Jurkat, Clone E6-1 (cell line): ENCODE measurements at regions not wholly inside any gene's neighbourhood (a gene's known extent, or its start where the extent isn't known, plus 50 kb on each side); places are given as distances from the start of the nearest gene placed in this dataset.
A peak's percentile ranks its signal among the peaks of the same experiment; 100 is the strongest.

ENCODE experiments used
- DNase-seq: peaks from one replicate; pipeline ENCODE4 v3.0.0-alpha.2; 2011; ENCODE audit warnings: low read depth, low spot score
- H3K4me3 ChIP-seq: 2 replicates; pipeline ENCODE4 v1.5.1; 2011; ENCODE audit warnings: mild to moderate bottlenecking, low read length, control low read depth, moderate library complexity

DNA sequence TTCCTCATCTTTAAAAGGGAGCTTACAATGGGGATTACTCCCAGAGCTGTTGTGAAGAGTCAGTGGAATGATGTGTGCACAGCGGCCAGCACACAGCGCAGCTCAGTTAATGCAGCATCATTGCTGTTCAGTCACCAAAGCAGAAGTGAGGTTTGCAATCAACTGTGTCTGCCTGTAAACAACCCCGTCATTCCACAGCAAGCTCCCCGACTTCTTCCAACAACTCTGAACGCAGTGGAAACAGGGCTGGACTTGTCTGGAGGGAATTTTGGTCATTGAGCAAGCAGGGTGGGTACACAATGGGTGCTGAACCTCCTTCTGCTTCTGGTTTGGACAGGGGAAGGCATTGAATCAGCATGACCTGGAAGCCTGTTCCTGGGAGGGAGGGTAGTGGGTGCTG is 347.4 kb downstream of the PTPRU start:
- no peak overlapping the region for H3K4me3 ChIP-seq
- DNase-seq: no peak

DNA sequence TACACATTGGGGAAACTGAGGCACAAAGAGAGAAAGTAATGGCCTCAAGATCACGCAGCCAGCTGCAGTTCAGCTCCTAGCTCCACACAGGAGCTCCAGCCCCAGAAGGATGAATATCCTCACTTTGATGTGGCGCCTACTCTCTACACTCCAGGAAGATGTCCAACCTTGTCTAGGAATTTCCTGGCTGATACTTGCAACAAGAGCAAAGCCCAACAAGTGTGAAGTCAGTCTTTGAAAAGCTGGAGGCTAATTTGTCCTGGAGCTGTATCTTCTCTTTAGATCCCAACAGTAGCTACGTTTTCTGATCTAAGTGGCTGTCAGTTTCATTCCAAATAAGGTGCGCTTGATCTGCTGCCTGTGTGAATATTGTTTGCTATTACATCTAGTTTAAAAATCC is 344.9 kb downstream of the PTPRU start:
- H3K4me3 ChIP-seq: no peak overlapping the region

GRCh38 chr1:29579821-29580425 is 343.6 kb downstream of the PTPRU start:
- no peak overlapping the region for H3K4me3 ChIP-seq
- no peak for DNase-seq

More for the DNA sequence above, 344.9 kb downstream of the PTPRU start:
- DNase-seq: no peak

GRCh38 chr1:29577512-29577911 is 341.2 kb downstream of the PTPRU start:
- no peak overlapping the region for H3K4me3 ChIP-seq
- no peak for DNase-seq

DNA sequence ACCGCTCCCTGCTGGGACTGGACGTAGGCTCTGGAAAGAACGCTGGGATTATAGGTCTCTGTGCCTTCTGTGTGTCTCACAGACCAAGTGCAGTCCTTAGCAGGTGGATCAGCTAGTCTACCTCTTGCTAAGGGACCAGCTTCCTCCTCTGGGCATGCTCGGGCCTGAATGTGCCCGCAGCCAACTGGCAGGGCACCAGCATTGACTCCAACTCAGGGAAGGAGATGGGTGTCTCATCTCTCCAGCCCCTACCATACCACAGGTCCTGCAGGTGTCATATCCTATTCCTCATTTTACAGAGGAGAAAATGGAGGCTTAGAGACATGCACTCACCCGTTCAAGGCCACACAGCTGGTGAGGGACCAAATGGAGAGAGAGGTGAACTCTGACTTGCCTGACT is 340.2 kb downstream of the PTPRU start:
- H3K4me3 ChIP-seq: no peak overlapping the region
- no peak for DNase-seq

GRCh38 chr1:29575826-29576225 is 339.5 kb downstream of the PTPRU start:
- DNase-seq: no peak
- H3K4me3 ChIP-seq: no peak overlapping the region

GRCh38 chr1:29575277-29575676 is 339.0 kb downstream of the PTPRU start:
- H3K4me3 ChIP-seq: no peak overlapping the region
- no peak for DNase-seq

DNA sequence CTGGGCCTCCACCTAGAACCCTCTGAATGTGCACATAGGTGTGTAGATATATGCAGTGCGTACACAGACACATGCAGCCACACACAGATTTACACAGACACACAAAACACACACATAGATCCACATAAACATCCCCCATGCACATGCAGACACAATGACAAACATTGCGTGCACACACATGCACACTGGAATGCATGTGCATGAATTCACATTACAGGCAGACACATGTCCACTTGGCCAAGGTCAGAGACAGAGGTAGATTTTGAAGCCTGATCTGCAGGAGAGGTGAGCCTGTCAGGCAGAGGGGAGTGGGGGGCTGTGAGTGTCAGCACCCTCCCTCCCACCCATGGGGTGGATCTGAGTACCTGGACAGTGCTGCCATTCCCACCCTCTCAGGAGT is 338.5 kb downstream of the PTPRU start:
- no peak for DNase-seq
- H3K4me3 ChIP-seq: no peak overlapping the region

- DNase-seq: no peak
- no peak overlapping the region for H3K4me3 ChIP-seq
Observed at GRCh38 chr1:29569971-29570634, 333.8 kb downstream of the PTPRU start.

DNA sequence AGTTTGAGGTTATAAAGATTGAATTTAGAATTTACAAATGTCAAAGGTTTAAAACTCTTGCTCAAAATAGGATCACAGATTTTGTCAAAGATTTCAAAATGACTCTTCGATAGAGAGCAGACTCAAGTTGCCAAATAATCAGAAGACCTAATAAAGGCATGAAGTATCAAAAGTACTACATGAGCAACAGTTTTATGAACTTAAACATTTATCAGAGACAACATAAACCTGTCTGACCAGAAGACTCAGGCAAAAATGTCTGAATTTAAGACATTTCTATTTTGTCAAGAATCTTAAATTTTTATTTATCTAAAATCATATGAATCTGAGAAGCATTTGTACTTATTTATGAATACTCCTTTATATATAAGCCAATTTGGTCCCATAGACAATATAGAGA is 330.9 kb downstream of the PTPRU start:
- DNase-seq: no peak
- H3K4me3 ChIP-seq: no peak overlapping the region

DNA sequence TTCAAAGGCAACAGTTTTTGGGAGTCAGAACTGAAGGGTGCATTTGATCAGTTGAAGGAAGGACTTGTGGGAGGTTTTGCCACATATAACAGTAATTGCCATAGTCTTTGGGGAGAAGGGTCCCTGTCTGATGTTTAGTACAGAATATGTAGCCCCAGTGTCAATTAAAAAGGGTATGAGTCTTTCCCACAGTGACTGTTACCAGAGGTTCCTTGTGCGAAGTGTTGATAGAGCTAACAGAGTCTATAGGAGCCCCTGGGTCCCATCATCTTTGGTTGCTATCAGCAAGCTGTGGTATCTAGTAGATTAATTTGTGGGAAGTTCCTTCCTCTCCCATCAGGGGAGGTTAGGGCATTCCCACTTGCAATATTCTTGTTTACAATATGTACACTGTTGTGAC is 329.2 kb downstream of the PTPRU start:
- no peak overlapping the region for H3K4me3 ChIP-seq

DNA sequence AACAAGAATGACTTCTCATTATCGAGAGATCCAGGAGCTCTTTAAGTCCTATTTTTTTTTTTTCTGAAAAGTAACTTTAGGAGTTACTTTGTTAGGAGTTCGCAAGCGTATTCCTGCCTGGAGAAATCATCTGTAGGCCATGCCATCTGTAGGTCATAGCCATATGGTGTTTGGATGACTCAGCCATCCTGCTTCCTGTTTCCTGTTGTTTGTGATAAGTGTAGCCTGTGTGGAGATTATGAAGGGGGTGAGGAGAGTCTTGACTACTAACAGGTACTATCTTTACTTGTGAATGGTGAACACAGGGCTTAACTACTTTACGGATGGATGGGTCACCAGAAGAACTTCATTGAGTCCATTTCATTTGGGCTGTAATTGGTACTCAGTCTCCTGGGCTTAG is 327.2 kb downstream of the PTPRU start:
- no peak for DNase-seq
- H3K4me3 ChIP-seq: no peak overlapping the region

More for the DNA sequence above, 329.2 kb downstream of the PTPRU start:
- DNase-seq: no peak

GRCh38 chr1:29563092-29563491 is 326.8 kb downstream of the PTPRU start:
- no peak for DNase-seq
- H3K4me3 ChIP-seq: no peak overlapping the region

GRCh38 chr1:29559056-29559455 is 322.7 kb downstream of the PTPRU start:
- no peak overlapping the region for H3K4me3 ChIP-seq
- DNase-seq: no peak

- no peak for DNase-seq
- no peak overlapping the region for H3K4me3 ChIP-seq
Observed at GRCh38 chr1:29557701-29558600, 321.6 kb downstream of the PTPRU start.

GRCh38 chr1:29557066-29557465 is 320.7 kb downstream of the PTPRU start:
- no peak overlapping the region for H3K4me3 ChIP-seq

DNA sequence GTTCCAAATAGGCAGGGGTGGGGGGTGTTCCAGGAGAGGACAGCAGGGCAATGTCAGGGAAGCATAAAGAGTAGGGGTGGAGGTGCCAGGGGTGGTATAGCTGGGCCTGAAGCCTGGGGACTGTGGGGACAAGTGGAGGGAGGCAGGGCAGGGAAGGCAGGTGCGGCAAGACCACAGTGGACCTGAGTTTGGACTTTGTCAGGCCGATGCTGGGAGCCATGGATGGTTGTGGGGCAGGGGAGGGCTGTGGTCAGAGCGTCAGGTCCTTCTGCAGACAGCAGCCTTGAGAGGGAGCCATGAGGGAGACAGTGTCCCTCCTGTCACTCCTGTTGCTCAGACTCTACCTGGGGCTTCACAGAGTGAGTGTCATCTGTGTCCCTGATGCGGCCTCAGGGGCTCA is 320.3 kb downstream of the PTPRU start:
- no peak overlapping the region for H3K4me3 ChIP-seq
- no peak for DNase-seq

More at GRCh38 chr1:29557066-29557465, 320.7 kb downstream of the PTPRU start:
- no peak for DNase-seq

- DNase-seq: peak; percentile 72
Observed at GRCh38 chr1:29555043-29555620, 318.8 kb downstream of the PTPRU start.

DNA sequence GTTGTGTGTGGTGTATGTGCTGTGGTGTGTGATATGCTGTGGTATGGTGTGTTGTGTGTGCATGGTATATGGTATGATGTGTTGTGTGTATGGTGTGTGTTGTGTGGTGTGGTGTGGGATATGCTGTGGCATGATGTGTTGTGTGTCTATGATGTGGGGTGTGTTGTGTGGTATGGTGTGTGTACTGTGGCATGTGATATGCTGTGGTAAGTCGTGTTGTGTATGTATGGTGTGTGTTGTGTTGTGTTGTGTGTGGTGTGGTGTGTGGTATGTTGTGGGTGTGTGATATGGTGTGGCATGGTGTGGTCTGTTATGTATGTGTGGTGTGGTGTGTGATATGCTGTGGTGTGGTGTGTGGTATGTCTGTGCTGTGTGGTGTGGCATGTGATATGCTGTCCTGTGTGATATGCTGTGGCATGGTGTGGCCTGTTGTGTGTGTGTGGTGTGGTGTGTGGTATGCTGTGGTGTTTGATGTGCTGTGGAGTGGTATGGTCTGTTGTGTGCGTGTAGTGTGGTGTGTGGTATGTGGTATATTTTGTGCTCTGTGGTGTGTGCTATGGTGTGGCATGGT is 318.0 kb downstream of the PTPRU start:
- DNase-seq: peak; percentile 29
- no peak overlapping the region for H3K4me3 ChIP-seq

More at GRCh38 chr1:29555043-29555620, 318.8 kb downstream of the PTPRU start:
- H3K4me3 ChIP-seq: no peak overlapping the region
